Endodermal cell (in vitro differentiated cells): ENCODE measurements at regions not wholly inside any gene's neighbourhood (a gene's known extent, or its start where the extent isn't known, plus 50 kb on each side); places are given as distances from the start of the nearest gene placed in this dataset.

Experiments
- DNase-seq: peaks from one replicate; pipeline ENCODE4 v3.0.0-alpha.2; 2017
- H3K27ac ChIP-seq: 2 replicates; pipeline ENCODE4 v1.5.1; 2013; ENCODE audit warnings: mild to moderate bottlenecking, low read depth, low read length, moderate library complexity
- H3K27me3 ChIP-seq: 2 replicates; pipeline ENCODE4 v1.6.1; 2013; ENCODE audit warnings: mild to moderate bottlenecking, low read length, moderate library complexity; ENCODE audit not compliant: insufficient read depth, control insufficient read depth, poor library complexity, severe bottlenecking
- H3K36me3 ChIP-seq: 2 replicates; pipeline ENCODE4 v1.7.0; 2013; ENCODE audit warnings: mild to moderate bottlenecking, low read length, moderate library complexity; ENCODE audit not compliant: control insufficient read depth, insufficient read depth
- H3K4me1 ChIP-seq: one replicate; pipeline ENCODE4 v1.7.0; 2013; ENCODE audit warnings: low read length; ENCODE audit not compliant: control insufficient read depth, insufficient read depth
- H3K4me3 ChIP-seq: 2 replicates; pipeline ENCODE4 v1.5.1; 2013; ENCODE audit warnings: mild to moderate bottlenecking, low read length, moderate library complexity
- H3K9ac ChIP-seq: 2 replicates; pipeline ENCODE4 v1.6.1; 2013; ENCODE audit warnings: mild to moderate bottlenecking, low read length, moderate library complexity; ENCODE audit not compliant: poor library complexity, severe bottlenecking; ENCODE audit errors: extremely low read depth
- H3K9me3 ChIP-seq: 2 replicates; pipeline ENCODE4 v1.6.1; 2013; ENCODE audit warnings: mild to moderate bottlenecking, low read length, moderate library complexity; ENCODE audit not compliant: control insufficient read depth
- H3K27ac Mint-ChIP-seq: 2 replicates; pipeline ENCODE4 v1.8.0; 2020; ENCODE audit warnings: mixed read lengths
- H3K27me3 Mint-ChIP-seq: 2 replicates; pipeline ENCODE4 v1.8.0; 2021; ENCODE audit warnings: mild to moderate bottlenecking, mixed read lengths; ENCODE audit not compliant: insufficient read depth
- H3K36me3 Mint-ChIP-seq: 2 replicates; pipeline ENCODE4 v1.8.0; 2020; ENCODE audit warnings: low read depth, mixed read lengths
- H3K4me1 Mint-ChIP-seq: 2 replicates; pipeline ENCODE4 v1.8.0; 2020; ENCODE audit warnings: mixed read lengths
- H3K4me3 Mint-ChIP-seq: 2 replicates; pipeline ENCODE4 v1.8.0; 2020; ENCODE audit warnings: mild to moderate bottlenecking, moderate library complexity, mixed read lengths
- H3K9me3 Mint-ChIP-seq: 2 replicates; pipeline ENCODE4 v1.8.0; 2020; ENCODE audit warnings: mild to moderate bottlenecking, mixed read lengths
- WGBS, 2 experiments: methylation state at CpG; one replicate each; pipeline versions ENCODE4 v1.1.5 to v1.1.7; 2013; ENCODE audit warnings: missing lambda C conversion rate in 2 of 2, mixed read lengths in 1 of 2; ENCODE audit not compliant: insufficient coverage in 1 of 2, insufficient read length in 1 of 2; 5-methylcytosine and 5-hydroxymethylcytosine counted together
- TF ChIP-seq, protein P1 (sequence below): fragments of 200-600 bp; sonication (generic); conservative IDR thresholded peaks from 2 replicates; pipeline ENCODE4 v1.5.0; 2021; ENCODE audit warnings: antibody characterized with exemption, mild to moderate bottlenecking

DNA sequence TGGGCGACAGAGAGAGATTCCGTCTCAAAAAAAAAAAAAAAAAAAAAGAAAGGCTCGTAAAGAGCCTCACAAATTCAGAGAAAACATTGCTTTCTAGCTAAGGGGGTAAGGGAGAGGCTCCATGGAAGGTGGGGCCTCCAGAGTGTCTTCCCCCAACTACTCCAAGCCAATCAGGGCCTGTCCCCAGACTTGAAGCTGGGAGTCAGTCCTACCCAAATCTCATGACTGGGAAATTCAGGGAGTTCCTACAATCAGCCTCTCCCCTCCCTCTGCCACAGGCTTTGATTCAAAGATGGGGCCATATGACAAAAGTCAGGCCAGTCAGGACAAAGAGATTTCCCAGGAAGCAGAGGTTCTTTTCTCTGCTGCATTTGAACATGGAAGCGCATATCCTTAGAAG lies 63.0 kb upstream of the NUP160 start:
- H3K9me3 ChIP-seq = no peaks in the 10 kb centered on the region
- DNase-seq = no peak
- no peaks in the 10 kb centered on the region for H3K27me3 ChIP-seq
- Mint-ChIP-seq H3K9me3 (no peaks in the 10 kb centered on the region), H3K4me3 (no peak overlapping the region), H3K36me3 (no peaks in the 10 kb centered on the region), H3K4me1 (peaks cover 22% of the 10 kb centered on the region), H3K27ac (no peak overlapping the region), H3K27me3 (no peaks in the 10 kb centered on the region)
- H3K36me3 ChIP-seq = no peaks in the 10 kb centered on the region
- peaks cover 10% of the 10 kb centered on the region for H3K4me1 ChIP-seq
- no peak overlapping the region for H3K4me3 ChIP-seq
- no peak overlapping the region for H3K9ac ChIP-seq
- WGBS, 2 experiments = 100% methylated on average over 1 of the region's 4 CpGs
- H3K27ac ChIP-seq = no peak overlapping the region
- TF ChIP-seq, protein P1, sequence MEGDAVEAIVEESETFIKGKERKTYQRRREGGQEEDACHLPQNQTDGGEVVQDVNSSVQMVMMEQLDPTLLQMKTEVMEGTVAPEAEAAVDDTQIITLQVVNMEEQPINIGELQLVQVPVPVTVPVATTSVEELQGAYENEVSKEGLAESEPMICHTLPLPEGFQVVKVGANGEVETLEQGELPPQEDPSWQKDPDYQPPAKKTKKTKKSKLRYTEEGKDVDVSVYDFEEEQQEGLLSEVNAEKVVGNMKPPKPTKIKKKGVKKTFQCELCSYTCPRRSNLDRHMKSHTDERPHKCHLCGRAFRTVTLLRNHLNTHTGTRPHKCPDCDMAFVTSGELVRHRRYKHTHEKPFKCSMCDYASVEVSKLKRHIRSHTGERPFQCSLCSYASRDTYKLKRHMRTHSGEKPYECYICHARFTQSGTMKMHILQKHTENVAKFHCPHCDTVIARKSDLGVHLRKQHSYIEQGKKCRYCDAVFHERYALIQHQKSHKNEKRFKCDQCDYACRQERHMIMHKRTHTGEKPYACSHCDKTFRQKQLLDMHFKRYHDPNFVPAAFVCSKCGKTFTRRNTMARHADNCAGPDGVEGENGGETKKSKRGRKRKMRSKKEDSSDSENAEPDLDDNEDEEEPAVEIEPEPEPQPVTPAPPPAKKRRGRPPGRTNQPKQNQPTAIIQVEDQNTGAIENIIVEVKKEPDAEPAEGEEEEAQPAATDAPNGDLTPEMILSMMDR = no peak

DNA sequence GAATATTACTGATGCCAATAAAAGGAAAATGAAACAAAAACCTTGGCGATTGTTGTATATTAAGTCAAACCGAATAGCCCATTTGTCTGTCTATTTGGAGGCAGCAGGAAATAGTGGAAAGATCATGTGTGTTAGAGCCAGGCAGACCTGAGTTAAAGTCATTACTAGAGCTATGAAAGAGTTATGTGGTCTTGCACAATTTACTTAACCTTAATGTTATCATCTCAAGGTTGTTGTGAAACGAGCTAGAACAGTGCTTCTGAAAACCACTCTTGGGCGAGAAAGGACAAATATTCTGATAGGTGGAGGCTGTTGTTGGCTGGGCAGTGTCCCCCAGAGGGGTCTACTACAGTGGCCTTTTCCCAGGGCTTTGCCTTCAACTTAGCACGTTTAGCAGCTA lies 60.0 kb upstream of the NUP160 start:
- Histone ChIP-seq H3K4me3 (no peak overlapping the region), H3K9me3 (no peaks in the 10 kb centered on the region), H3K9ac (no peak overlapping the region), H3K4me1 (no peaks in the 10 kb centered on the region), H3K27ac (no peak overlapping the region), H3K36me3 (no peaks in the 10 kb centered on the region), H3K27me3 (no peaks in the 10 kb centered on the region)
- DNase-seq = no peak
- WGBS, 2 experiments = 88 to 97% methylated on average over 4 to 5 of the region's 5 CpGs
- H3K27ac Mint-ChIP-seq = no peak overlapping the region
- H3K36me3 Mint-ChIP-seq = no peaks in the 10 kb centered on the region
- H3K27me3 Mint-ChIP-seq = peaks cover 2% of the 10 kb centered on the region
- no peaks in the 10 kb centered on the region for H3K4me1 Mint-ChIP-seq
- no peaks in the 10 kb centered on the region for H3K9me3 Mint-ChIP-seq
- TF ChIP-seq, protein P1 = no peak
- H3K4me3 Mint-ChIP-seq = no peak overlapping the region

- no peak overlapping the region for H3K27ac ChIP-seq
- no peak for DNase-seq
- H3K4me3 ChIP-seq = no peak overlapping the region
- TF ChIP-seq, protein P1 = no peak
- Mint-ChIP-seq H3K4me1 (no peaks in the 10 kb centered on the region), H3K4me3 (no peak overlapping the region), H3K9me3 (no peaks in the 10 kb centered on the region), H3K27ac (no peak overlapping the region), H3K36me3 (no peaks in the 10 kb centered on the region), H3K27me3 (peaks cover 2% of the 10 kb centered on the region)
- no peaks in the 10 kb centered on the region for H3K4me1 ChIP-seq
- WGBS, 2 experiments = 77 to 89% methylated on average over 2 to 5 of the region's 5 CpGs
- no peak overlapping the region for H3K9ac ChIP-seq
- H3K27me3 ChIP-seq = no peaks in the 10 kb centered on the region
- H3K9me3 ChIP-seq = no peaks in the 10 kb centered on the region
- H3K36me3 ChIP-seq = no peaks in the 10 kb centered on the region
Observed at GRCh38 chr11:47907499-47907898, 59.3 kb upstream of the NUP160 start.
